ENCODE measurements at regions not wholly inside any gene's neighbourhood (a gene's known extent, or its start where the extent isn't known, plus 50 kb on each side); places are given as distances from the start of the nearest gene placed in this dataset.
"Not testable (repeated sequence)": the region's sequence is repeated elsewhere in the genome, so short reads cannot be mapped to it uniquely, and the experiment has no call there.

- in situ Hi-C loops (cut with HindIII; ENCODE audit: low pct_unique_long_range_greater_than_20kb, low sequenced_read_pairs) = no loop called here
Measured at GRCh38 chr13:96934889-96935489, 59.3 kb downstream of the OXGR1 start.

GRCh38 chr13:96925916-96926628, 68.2 kb downstream of the OXGR1 start:
- DNase-seq (ENCODE audit: low read depth, low spot score) = no peak

More at GRCh38 chr13:96934889-96935489, 59.3 kb downstream of the OXGR1 start:
- no peak for DNase-seq (ENCODE audit: low read depth, low spot score)

GRCh38 chr13:96925477-96925876, 68.8 kb downstream of the OXGR1 start:
- DNase-seq (ENCODE audit: low read depth, low spot score) = no peak
- in situ Hi-C loops (cut with HindIII; ENCODE audit: low pct_unique_long_range_greater_than_20kb, low sequenced_read_pairs) = no loop called here

More at GRCh38 chr13:96925916-96926628, 68.2 kb downstream of the OXGR1 start:
- in situ Hi-C loops (cut with HindIII; ENCODE audit: low pct_unique_long_range_greater_than_20kb, low sequenced_read_pairs) = no loop called here

- in situ Hi-C loops (cut with HindIII; ENCODE audit: low pct_unique_long_range_greater_than_20kb, low sequenced_read_pairs); DNase-seq (ENCODE audit: low read depth, low spot score): not testable (repeated sequence)
Measured at GRCh38 chr13:96918861-96919631, 75.2 kb downstream of the OXGR1 start.

GRCh38 chr13:96904232-96904631, 90.0 kb downstream of the OXGR1 start:
- in situ Hi-C loops (cut with HindIII; ENCODE audit: low pct_unique_long_range_greater_than_20kb, low sequenced_read_pairs) = no loop called here
- DNase-seq (ENCODE audit: low read depth, low spot score) = no peak

GRCh38 chr13:96903085-96903484, 91.2 kb downstream of the OXGR1 start:
- in situ Hi-C loops (cut with HindIII; ENCODE audit: low pct_unique_long_range_greater_than_20kb, low sequenced_read_pairs) = no loop called here
- no peak for DNase-seq (ENCODE audit: low read depth, low spot score)

- peak; percentile 35 for DNase-seq (ENCODE audit: low read depth, low spot score)
- in situ Hi-C loops (cut with HindIII; ENCODE audit: low pct_unique_long_range_greater_than_20kb, low sequenced_read_pairs) = no loop called here
Measured at GRCh38 chr13:96900986-96901385, 93.3 kb downstream of the OXGR1 start.

GRCh38 chr13:96899946-96900345, 94.3 kb downstream of the OXGR1 start:
- no peak for DNase-seq (ENCODE audit: low read depth, low spot score)
- in situ Hi-C loops (cut with HindIII; ENCODE audit: low pct_unique_long_range_greater_than_20kb, low sequenced_read_pairs) = no loop called here

- peak; percentile 93 for DNase-seq (ENCODE audit: low read depth, low spot score)
Measured at GRCh38 chr13:96898646-96899254, 95.5 kb downstream of the OXGR1 start.

GRCh38 chr13:96898212-96898611, 96.1 kb downstream of the OXGR1 start:
- in situ Hi-C loops (cut with HindIII; ENCODE audit: low pct_unique_long_range_greater_than_20kb, low sequenced_read_pairs) = no loop called here
- DNase-seq (ENCODE audit: low read depth, low spot score) = peak; percentile 23

More at GRCh38 chr13:96898646-96899254, 95.5 kb downstream of the OXGR1 start:
- in situ Hi-C loops (cut with HindIII; ENCODE audit: low pct_unique_long_range_greater_than_20kb, low sequenced_read_pairs) = no loop called here

Measured in SK-MEL-5 (cell line).